Pulmonary artery endothelial cell (primary cell): ENCODE measurements at regions not wholly inside any gene's neighbourhood (a gene's known extent, or its start where the extent isn't known, plus 50 kb on each side); places are given as distances from the start of the nearest gene placed in this dataset.
"Not testable (repeated sequence)": the region's sequence is repeated elsewhere in the genome, so short reads cannot be mapped to it uniquely, and the experiment has no call there.

Experiments
- DNase-seq: peaks from one replicate; pipeline ENCODE4 v3.0.0-alpha.2; 2011; ENCODE audit warnings: low read depth, low spot score

DNA sequence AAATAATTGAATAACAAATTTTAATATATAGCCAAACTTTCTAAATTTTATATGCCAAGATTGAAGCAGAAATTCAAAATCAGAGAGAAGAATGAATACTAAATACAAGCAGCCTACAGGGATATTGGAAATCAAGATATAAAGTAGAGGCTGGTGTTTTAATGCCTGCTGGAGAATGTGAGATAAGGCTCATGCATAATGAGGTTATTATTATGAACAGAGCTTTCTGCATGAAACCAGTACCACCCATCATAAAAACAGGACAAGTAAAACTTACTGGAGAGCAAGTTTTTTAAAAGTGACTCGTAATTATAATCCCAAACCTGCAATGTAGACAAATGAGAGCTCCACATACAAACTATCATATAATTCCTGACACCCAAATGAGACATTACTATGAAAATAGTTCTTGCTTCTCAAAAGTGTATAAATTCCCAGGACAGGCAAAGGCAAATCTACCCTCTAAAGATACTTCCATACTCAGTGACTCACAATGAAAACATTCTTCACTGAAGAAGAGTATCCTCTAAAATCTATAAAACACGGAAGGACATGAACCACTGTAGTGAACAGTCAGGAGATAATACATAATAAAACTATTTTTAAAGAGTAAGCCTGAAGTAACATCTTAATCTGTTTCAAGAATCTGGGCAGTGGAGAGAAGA lies 532.0 kb upstream of the GRAMD2B start:
- no peak for DNase-seq

DNA sequence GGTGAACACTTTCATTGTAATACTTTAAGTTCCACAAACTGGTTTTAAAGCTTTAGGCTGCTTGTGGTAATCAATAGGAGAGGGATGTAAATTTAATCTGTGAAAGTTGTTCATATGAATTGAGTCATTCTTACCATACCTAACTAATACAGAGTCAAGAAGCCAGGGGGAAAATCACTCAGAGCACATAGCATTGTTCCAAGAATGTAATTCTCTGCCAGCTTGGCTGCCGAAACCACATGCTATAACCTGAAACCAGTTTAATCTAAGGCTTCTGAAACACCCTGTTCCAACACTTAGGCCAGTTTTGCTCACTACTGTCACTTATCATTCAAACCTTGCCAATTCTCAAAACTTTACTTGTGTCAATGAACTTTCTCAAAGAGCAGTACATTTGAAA lies 528.8 kb upstream of the GRAMD2B start:
- DNase-seq, result no peak

DNA sequence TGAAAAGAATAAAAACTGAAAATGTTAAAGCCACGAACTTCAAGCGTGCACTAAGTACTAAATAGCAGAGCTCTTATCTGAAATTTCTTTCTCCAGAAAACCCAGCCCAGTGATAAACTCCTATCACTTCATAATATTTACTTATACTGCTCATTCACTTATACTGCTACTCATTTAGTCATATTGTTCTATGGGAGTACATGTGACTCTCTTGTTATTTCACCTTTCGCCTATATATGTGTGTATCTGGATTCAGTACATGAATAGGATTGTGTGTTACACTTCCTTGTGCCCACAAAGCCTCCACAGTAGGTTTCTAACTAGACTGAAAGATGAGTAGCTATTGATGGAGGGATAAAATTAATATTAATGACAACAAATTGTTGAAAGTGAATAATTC lies 526.8 kb upstream of the GRAMD2B start:
- DNase-seq, result no peak

DNA sequence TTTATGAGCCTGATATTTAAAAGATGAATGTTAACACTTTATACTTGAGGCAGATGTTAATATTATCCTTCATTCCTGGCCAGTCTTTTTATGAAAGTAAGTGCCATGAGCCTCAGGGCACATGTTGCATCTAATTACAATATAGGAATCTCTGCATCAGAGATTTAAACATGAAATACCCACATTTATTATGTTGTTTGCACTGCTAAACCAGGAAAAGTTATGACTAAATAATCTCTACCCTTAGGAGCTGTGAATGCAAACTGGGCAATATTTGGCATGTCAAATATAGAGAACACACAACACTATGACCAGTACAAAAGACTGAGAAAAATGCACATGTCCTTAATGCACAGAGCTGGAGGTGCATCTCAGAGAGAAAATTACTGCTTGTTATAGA lies 526.1 kb upstream of the GRAMD2B start:
- DNase-seq, result no peak

- no peak for DNase-seq
Measured at GRCh38 chr5:125898851-125899405, 524.3 kb upstream of the GRAMD2B start.

- DNase-seq, result no peak
Measured at GRCh38 chr5:125912028-125912427, 511.2 kb upstream of the GRAMD2B start.

- no peak for DNase-seq
Measured at GRCh38 chr5:125913200-125913599, 510.0 kb upstream of the GRAMD2B start.

GRCh38 chr5:125914471-125914870 lies 508.7 kb upstream of the GRAMD2B start:
- DNase-seq, result no peak

- not testable (repeated sequence) for DNase-seq
Measured at GRCh38 chr5:125923958-125924357, 499.3 kb upstream of the GRAMD2B start.

DNA sequence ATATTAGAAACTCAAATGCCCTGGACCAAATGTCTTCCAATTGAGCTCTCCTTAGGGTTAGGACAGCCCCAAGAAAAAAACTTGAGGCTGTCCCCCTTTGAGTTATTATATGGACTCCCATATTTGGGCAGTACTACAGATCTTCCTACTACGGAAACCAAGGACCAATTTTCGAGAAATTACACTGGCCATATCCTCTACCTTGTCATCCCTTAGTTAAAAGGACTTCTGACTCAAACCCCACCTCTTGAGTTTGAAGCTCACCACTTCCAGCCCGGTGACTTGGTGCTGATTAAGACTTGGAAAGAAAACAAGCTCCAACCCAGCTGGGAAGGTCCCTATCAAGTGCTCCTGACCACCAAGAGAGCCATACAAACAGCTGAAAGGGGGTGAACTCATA lies 497.0 kb upstream of the GRAMD2B start:
- DNase-seq, result no peak

GRCh38 chr5:125928663-125929062 lies 494.5 kb upstream of the GRAMD2B start:
- DNase-seq, result no peak

DNA sequence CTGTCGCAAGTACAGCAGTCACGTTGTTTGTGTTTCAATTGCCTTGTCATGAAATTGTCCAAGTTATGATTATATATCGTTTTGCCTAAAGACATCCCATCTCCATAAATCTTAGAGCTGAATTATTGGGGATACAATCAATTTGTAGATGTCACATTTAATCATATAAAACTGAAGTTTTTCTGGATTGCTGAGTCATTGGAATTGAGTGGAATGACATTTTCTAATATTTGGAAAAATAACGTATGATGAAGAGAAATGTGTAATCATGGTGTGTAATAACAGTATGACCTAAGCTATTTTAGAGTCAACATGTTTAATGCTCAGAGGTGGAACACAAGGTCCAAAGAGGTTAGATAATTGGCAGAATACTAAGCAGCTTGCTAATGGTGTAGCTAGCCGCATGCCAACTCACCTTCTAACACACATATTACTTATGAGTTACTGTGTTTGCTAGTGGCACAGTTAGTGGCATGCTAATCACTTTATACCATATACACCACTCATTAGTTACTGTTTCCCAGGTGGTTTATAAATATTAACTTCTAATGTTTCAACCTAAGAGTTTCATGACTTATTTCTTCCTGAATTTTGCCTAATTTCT lies 473.1 kb upstream of the GRAMD2B start:
- DNase-seq, result no peak

DNA sequence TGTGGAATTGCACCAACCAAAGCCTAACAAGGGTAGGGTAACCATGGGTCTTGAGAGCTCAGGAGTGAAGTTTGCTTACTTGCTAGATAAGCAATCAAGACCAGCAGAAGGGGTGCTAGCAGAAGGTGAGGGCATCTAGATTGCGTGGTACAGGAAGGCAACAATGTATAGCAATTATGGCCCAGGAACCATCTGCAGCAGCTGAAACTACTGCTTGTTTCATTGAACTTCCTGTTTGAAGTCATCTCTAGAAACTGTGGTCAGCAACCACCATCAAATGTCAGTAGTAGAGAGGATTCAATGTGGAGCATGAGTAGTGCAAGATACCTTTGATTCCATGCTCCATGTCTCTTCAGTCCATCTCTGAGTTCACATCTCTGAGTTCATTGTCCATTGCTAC lies 462.1 kb upstream of the GRAMD2B start:
- no peak for DNase-seq

GRCh38 chr5:125965577-125965976 lies 457.6 kb upstream of the GRAMD2B start:
- DNase-seq, result no peak

GRCh38 chr5:125967576-125967975 lies 455.6 kb upstream of the GRAMD2B start:
- DNase-seq, result no peak

- no peak for DNase-seq
Measured at GRCh38 chr5:125969011-125969813, 454.0 kb upstream of the GRAMD2B start.

DNA sequence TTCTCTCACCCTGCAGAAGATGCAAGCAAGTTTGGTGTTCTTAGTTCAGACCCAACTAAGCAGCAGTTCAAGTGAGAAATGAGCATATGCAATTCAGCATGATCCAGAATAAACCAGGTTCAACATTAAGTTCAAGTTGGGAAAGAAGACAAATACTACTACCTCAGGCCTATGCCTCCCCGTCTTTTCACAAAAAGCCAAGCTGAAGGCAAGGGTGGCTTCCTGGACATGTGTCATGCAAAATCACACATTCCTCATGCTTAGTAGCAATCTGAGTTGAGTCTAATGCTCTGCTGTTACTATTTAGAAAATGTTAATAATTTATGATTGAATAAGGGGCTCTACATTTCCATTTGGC lies 453.4 kb upstream of the GRAMD2B start:
- DNase-seq, result no peak

DNA sequence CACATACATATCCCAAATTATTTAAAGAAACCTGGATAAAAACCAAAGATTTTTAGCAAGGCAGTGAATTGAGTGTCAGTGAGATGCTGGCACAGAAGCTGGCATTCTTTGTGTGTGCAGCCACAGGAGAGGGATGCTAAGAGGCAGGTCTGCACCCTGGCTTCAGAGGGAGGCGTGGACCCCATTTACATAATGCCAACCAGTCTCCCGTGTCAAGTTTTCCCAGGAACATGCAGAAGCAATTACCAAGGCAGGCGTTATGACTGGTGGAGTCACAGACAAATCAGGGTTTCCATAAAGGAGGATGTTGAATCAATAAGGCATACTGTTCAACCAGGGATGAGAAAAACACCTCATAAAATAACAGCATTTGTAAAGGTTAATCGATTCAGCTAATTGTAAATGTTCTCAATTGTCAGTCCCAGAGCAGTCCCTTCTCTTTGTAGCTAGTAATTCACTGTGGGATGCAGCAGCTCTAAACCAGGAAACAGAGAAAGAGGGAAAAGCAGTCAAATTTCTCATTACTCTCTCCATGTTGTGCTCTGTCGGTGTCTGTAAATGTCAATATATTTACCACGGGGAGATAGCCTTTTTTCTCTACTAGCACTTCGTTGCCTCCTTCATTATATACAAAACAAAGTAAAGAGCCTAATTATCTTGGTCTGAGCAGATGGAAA lies 452.4 kb upstream of the GRAMD2B start:
- DNase-seq, result no peak

DNA sequence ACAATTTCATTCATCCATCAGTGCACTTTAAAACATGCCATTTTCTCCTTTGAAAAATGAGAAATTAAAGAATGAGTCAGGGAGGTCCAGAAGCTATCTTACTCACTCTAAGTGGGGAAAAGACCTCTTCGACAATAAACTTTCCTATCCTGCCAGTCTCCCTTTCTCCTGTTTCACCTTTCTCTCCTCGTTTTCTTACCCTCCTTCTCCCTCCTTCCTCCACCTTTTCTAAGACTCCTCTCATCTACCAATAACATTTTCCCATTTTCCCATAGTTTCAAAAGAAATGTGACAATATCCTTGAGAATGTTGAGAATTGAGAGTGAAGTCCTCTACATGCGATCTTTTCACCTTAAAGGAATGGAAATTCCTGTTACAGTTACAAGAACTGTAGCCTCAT lies 450.5 kb upstream of the GRAMD2B start:
- DNase-seq, result no peak

GRCh38 chr5:125974679-125975078 lies 448.5 kb upstream of the GRAMD2B start:
- no peak for DNase-seq

GRCh38 chr5:125976421-125977000 lies 446.7 kb upstream of the GRAMD2B start:
- no peak for DNase-seq

DNA sequence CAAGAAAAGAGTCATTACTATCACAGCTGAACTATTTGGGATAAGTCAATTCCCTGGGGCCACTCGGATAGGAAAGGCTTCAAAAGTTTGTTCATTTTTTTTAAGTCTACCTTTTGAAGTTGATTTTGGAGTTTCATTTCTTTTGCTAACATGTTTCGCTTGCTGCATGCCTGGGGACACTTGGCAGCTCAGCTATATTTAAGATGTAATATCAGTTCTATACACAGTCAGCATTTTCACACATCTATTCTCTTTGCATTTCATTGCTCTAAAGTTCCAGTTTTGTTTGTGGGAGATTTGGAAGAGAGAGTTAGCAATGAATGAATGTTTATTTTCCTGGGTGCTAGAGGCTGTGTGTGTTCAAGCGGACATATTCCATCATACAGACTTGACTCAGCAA lies 445.2 kb upstream of the GRAMD2B start:
- no peak for DNase-seq
